H1 (cell line): ENCODE measurements at regions not wholly inside any gene's neighbourhood (a gene's known extent, or its start where the extent isn't known, plus 50 kb on each side); places are given as distances from the start of the nearest gene placed in this dataset.

ENCODE experiments used
- CTCF ChIA-PET: fragments of 300-600 bp; sonication (Branson Sonifier 250); formaldehyde crosslinking; loops from one replicate; lab custom pipeline; 2021; ENCODE audit not compliant: partially characterized antibody; lab: Charles Lee
- POLR2A ChIA-PET: fragments of 300-600 bp; sonication (Branson Sonifier 250); formaldehyde crosslinking; loops from one replicate; lab custom pipeline; 2021; ENCODE audit warnings: inconsistent platforms; ENCODE audit not compliant: partially characterized antibody; lab: Charles Lee
- DNase-seq, 2 experiments: peaks; one replicate each; pipeline versions ENCODE4 v3.0.0 to v3.0.0-alpha.2; 2010 to 2022; ENCODE audit warnings: low spot score in 2 of 2, low read depth in 1 of 2, mixed read lengths in 1 of 2
- FAIRE-seq: peaks from 2 replicates; lab custom pipeline; 2011; peaks lifted over from hg19 to GRCh38; lab: Jason Lieb, UNC
- H2AFZ ChIP-seq: 2 replicates; pipeline ENCODE4 v1.8.1; 2012; ENCODE audit warnings: low read length, inconsistent platforms
- H2AK5ac ChIP-seq: 2 replicates; pipeline ENCODE4 v1.6.1; 2013; ENCODE audit warnings: low read depth, low read length
- H2BK120ac ChIP-seq: replicated peaks from 2 replicates; pipeline ENCODE3; 2013; ENCODE audit warnings: low read depth, low read length, inconsistent platforms
- H2BK12ac ChIP-seq: 2 replicates; pipeline ENCODE4 v1.6.1; 2013; ENCODE audit warnings: low read depth, low read length
- H2BK15ac ChIP-seq: 2 replicates; pipeline ENCODE4 v1.6.1; 2013; ENCODE audit warnings: low read length
- H2BK20ac ChIP-seq: 2 replicates; pipeline ENCODE4 v1.6.1; 2013; ENCODE audit warnings: low read length
- H2BK5ac ChIP-seq: 2 replicates; pipeline ENCODE4 v1.6.1; 2013; ENCODE audit warnings: low read depth, low read length
- H3K14ac ChIP-seq: 2 replicates; pipeline ENCODE4 v1.6.1; 2013; ENCODE audit warnings: inconsistent platforms; ENCODE audit not compliant: insufficient read length
- H3K18ac ChIP-seq: 2 replicates; pipeline ENCODE4 v1.6.1; 2013; ENCODE audit warnings: low read length; ENCODE audit errors: extremely low read depth
- H3K23ac ChIP-seq: 2 replicates; pipeline ENCODE4 v1.6.1; 2013; ENCODE audit warnings: inconsistent platforms; ENCODE audit not compliant: insufficient read length
- H3K23me2 ChIP-seq: 2 replicates; pipeline ENCODE4 v1.6.1; 2013; ENCODE audit warnings: low read depth, low read length
- H3K27ac ChIP-seq: 2 replicates; pipeline ENCODE4 v1.6.1; 2011; ENCODE audit warnings: low read depth, low read length, inconsistent platforms
- H3K27me3 ChIP-seq, 4 experiments: replicated peaks in 1 of 4; 1 replicate in 1 of 4; 2 replicates in 3 of 4; pipeline versions ENCODE4 v1.6.1 to v1.8.1; 2011 to 2013; ENCODE audit warnings: low read length in 3 of 4, mild to moderate bottlenecking in 3 of 4, inconsistent platforms in 2 of 4, mixed read lengths in 2 of 4, moderate library complexity in 1 of 4; ENCODE audit not compliant: control insufficient read depth in 3 of 4, insufficient read depth in 3 of 4; ENCODE audit errors: extremely low read depth in 1 of 4
- H3K36me3 ChIP-seq, 4 experiments: 2 replicates each; pipeline versions ENCODE4 v1.6.1 to v1.8.1; 2011 to 2013; ENCODE audit warnings: mild to moderate bottlenecking in 4 of 4, low read length in 3 of 4, moderate library complexity in 2 of 4, control low read depth in 1 of 4, inconsistent platforms in 1 of 4; ENCODE audit not compliant: insufficient read depth in 4 of 4, control insufficient read depth in 2 of 4
- H3K4ac ChIP-seq: replicated peaks from 2 replicates; pipeline ENCODE3; 2013; ENCODE audit warnings: low read length, low read depth, mixed read lengths, inconsistent platforms; ENCODE audit not compliant: insufficient read length
- H3K4me1 ChIP-seq, 4 experiments: replicated peaks in 1 of 4; 1 replicate in 1 of 4; 2 replicates in 3 of 4; pipeline versions ENCODE4 v1.6.1 to v1.8.1; 2011 to 2013; ENCODE audit warnings: low read length in 3 of 4, inconsistent platforms in 2 of 4, mixed read lengths in 1 of 4; ENCODE audit not compliant: insufficient read depth in 4 of 4, control insufficient read depth in 3 of 4
- H3K4me2 ChIP-seq, 2 experiments: 2 replicates each; pipeline versions ENCODE4 v1.6.1 to v1.8.1; 2011 to 2013; ENCODE audit warnings: low read depth in 2 of 2, low read length in 2 of 2, control low read depth in 1 of 2, inconsistent platforms in 1 of 2, mild to moderate bottlenecking in 1 of 2; ENCODE audit not compliant: insufficient read depth in 1 of 2
- H3K4me3 ChIP-seq, 4 experiments: fragments of 200-600, 300-600 bp in 1 of 4; sonication (generic), shearing (Covaris generic), sonication (Bioruptor Twin) in 1 of 4; 2 replicates each; pipeline versions ENCODE4 v1.5.1 to v1.8.1; 2011 to 2016; ENCODE audit warnings: low read length in 4 of 4, low read depth in 3 of 4, control low read depth in 2 of 4, inconsistent platforms in 2 of 4, mild to moderate bottlenecking in 2 of 4, mixed read lengths in 1 of 4, moderate library complexity in 1 of 4; ENCODE audit not compliant: insufficient read depth in 2 of 4; ENCODE audit errors: extremely low read depth in 1 of 4
- H3K56ac ChIP-seq: replicated peaks from 2 replicates; pipeline ENCODE3; 2013; ENCODE audit warnings: low read depth, mild to moderate bottlenecking, mixed read lengths, low read length, inconsistent platforms; ENCODE audit not compliant: insufficient read length
- H3K79me1 ChIP-seq: 2 replicates; pipeline ENCODE4 v1.6.1; 2013; ENCODE audit warnings: low read depth, low read length, control low read depth
- H3K79me2 ChIP-seq, 2 experiments: 2 replicates each; pipeline versions ENCODE4 v1.6.1 to v1.8.1; 2012 to 2013; ENCODE audit warnings: low read length in 2 of 2, mild to moderate bottlenecking in 2 of 2, inconsistent platforms in 1 of 2; ENCODE audit not compliant: insufficient read depth in 2 of 2, control insufficient read depth in 1 of 2
- H3K9ac ChIP-seq, 4 experiments: replicated peaks in 1 of 4; 1 replicate in 1 of 4; 2 replicates in 3 of 4; pipeline versions ENCODE4 v1.6.1 to v1.8.1; 2011 to 2013; ENCODE audit warnings: low read depth in 3 of 4, low read length in 3 of 4, control low read depth in 2 of 4, mild to moderate bottlenecking in 2 of 4, moderate library complexity in 2 of 4, inconsistent platforms in 1 of 4; ENCODE audit errors: extremely low read depth in 1 of 4
- H3K9me3 ChIP-seq, 2 experiments: 2 replicates each; pipeline versions ENCODE4 v1.6.1 to v1.8.1; 2012 to 2013; ENCODE audit warnings: mild to moderate bottlenecking in 2 of 2, moderate library complexity in 2 of 2, control low read depth in 1 of 2, inconsistent platforms in 1 of 2, low read depth in 1 of 2, low read length in 1 of 2, mixed read lengths in 1 of 2; ENCODE audit not compliant: insufficient read depth in 2 of 2
- H4K20me1 ChIP-seq, 2 experiments: replicated peaks in 1 of 2; 2 replicates each; pipeline versions ENCODE3 to v1.8.1; 2011 to 2013; ENCODE audit warnings: inconsistent platforms in 2 of 2, low read length in 2 of 2, mild to moderate bottlenecking in 1 of 2; ENCODE audit not compliant: insufficient read depth in 2 of 2, control insufficient read depth in 1 of 2
- H4K5ac ChIP-seq: 2 replicates; pipeline ENCODE4 v1.6.1; 2013; ENCODE audit warnings: low read length, low read depth, mixed read lengths, inconsistent platforms; ENCODE audit not compliant: insufficient read length
- H4K8ac ChIP-seq: 2 replicates; pipeline ENCODE4 v1.8.0; 2013; ENCODE audit warnings: mild to moderate bottlenecking, moderate library complexity, low read length, inconsistent platforms; ENCODE audit not compliant: insufficient read depth; ENCODE audit errors: extremely low read depth
- H4K91ac ChIP-seq: replicated peaks from 2 replicates; pipeline ENCODE3; 2013; ENCODE audit warnings: low read length, mixed read lengths, inconsistent platforms; ENCODE audit not compliant: insufficient read length
- BACH1 ChIP-seq: IDR thresholded peaks from 2 replicates; pipeline ENCODE4 v1.6.1; 2012; ENCODE audit warnings: low read length, improper control_type of control experiment
- CTBP2 ChIP-seq: IDR thresholded peaks from 2 replicates; pipeline ENCODE4 v1.7.0; 2011; ENCODE audit warnings: borderline replicate concordance, mild to moderate bottlenecking, moderate library complexity, mixed read lengths, low read length; ENCODE audit not compliant: insufficient read depth, insufficient read length
- JUN ChIP-seq: IDR thresholded peaks from 2 replicates; pipeline ENCODE4 v1.6.1; 2011; ENCODE audit warnings: low read depth, mild to moderate bottlenecking, improper control_type of control experiment, low read length
- POLR2A ChIP-seq, 2 experiments: IDR thresholded peaks; 1 replicate in 1 of 2; 2 replicates in 1 of 2; pipeline ENCODE4 v1.6.1; 2011; ENCODE audit warnings: low read depth in 2 of 2, low read length in 2 of 2, mild to moderate bottlenecking in 2 of 2; ENCODE audit errors: control extremely low read depth in 1 of 2
- RBBP5 ChIP-seq: IDR thresholded peaks from 2 replicates; pipeline ENCODE4 v1.7.1; 2012; ENCODE audit warnings: low read depth, mild to moderate bottlenecking, inconsistent platforms, low read length, moderate library complexity, borderline replicate concordance
- SUZ12 ChIP-seq: fragments of 200-600 bp; sonication (generic); IDR thresholded peaks from 2 replicates; pipeline ENCODE4 v1.6.1; 2012; ENCODE audit warnings: mild to moderate bottlenecking, inconsistent platforms, low read length, moderate library complexity, mixed read lengths
- WGBS, 2 experiments: shearing (Covaris generic) in 1 of 2; methylation state at CpG; one replicate each; pipeline versions ENCODE4 v1.1.6 to v1.1.7; 2013 to 2015; ENCODE audit warnings: low lambda C conversion rate in 2 of 2, mixed read lengths in 2 of 2, inconsistent platforms in 1 of 2, low coverage in 1 of 2, missing lambda C conversion rate in 1 of 2; ENCODE audit not compliant: insufficient replicate concordance in 2 of 2, insufficient coverage in 1 of 2, insufficient read length in 1 of 2; ENCODE audit errors: extremely low coverage in 1 of 2, missing lambda C conversion rate in 1 of 2; 5-methylcytosine and 5-hydroxymethylcytosine counted together

DNA sequence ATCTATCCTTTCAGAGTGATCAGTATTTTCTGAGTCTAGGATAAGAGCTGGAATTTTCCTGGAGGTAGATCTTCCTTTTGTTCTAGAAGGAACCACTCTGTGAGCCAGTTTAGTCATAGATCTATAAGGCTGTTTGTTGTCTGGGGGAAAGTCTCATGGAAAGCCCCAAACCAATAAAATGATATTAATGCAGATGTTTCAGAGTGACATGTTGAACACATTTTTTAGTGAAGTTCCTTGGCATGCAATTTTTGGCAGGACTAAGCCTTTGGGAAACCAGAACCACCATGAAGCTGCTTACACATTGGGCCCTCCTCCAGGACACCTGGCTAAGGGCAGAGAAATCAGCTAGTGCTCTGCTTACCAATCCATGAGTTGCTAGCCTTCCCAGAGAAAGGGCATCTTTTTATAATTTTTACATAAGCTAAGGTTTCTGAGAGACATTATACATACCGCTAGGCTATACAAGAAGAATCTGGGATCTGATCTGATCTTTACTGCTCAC is 101.5 kb upstream of the PCED1B start:
- H3K9ac ChIP-seq: no peak overlapping the region
- no peak overlapping the region for H2BK120ac ChIP-seq
- H2AFZ ChIP-seq: no peak overlapping the region
- no peak overlapping the region for H3K23ac ChIP-seq
- H3K79me1 ChIP-seq: no peaks in the 10 kb centered on the region
- WGBS, 2 experiments: 88% methylated on average over 1 of the region's 1 CpG; no CpG with 5 or more reads in 1 of the 2 experiments
- H2BK20ac ChIP-seq: no peak overlapping the region
- no peaks in the 10 kb centered on the region; the same call in 1 of the 2 replicates for H3K23me2 ChIP-seq
- no peak overlapping the region for H2BK15ac ChIP-seq
- no peak overlapping the region for H2BK5ac ChIP-seq
- H3K4me3 ChIP-seq: no peak overlapping the region
- no peak overlapping the region for H3K4me2 ChIP-seq
- H3K79me2 ChIP-seq: no peaks in the 10 kb centered on the region
- no peak overlapping the region for H2BK12ac ChIP-seq
- TF ChIP-seq RBBP5 (no peak), JUN (no peak), POLR2A (IDR thresholded peaks at IDR 0.05; ENCODE audit: control extremely low read depth in 1 of 2, low read depth in 2 of 2, low read length in 2 of 2) (no peak), SUZ12 (no peak), BACH1 (no peak), CTBP2 (no peak)
- no peak overlapping the region for H4K5ac ChIP-seq
- no peak overlapping the region for H2AK5ac ChIP-seq
- H3K4ac ChIP-seq: no peak overlapping the region
- no peak overlapping the region for H3K14ac ChIP-seq
- no peak for DNase-seq
- H4K91ac ChIP-seq: no peak overlapping the region
- H3K4me1 ChIP-seq: no peaks in the 10 kb centered on the region
- POLR2A ChIA-PET: no interaction called here
- H4K8ac ChIP-seq: no peak overlapping the region
- no peak overlapping the region for H3K27ac ChIP-seq
- no peaks in the 10 kb centered on the region for H4K20me1 ChIP-seq
- no peaks in the 10 kb centered on the region; a peak in 1 of 4 replicates for H3K9me3 ChIP-seq
- H3K27me3 ChIP-seq: no peaks in the 10 kb centered on the region
- H3K56ac ChIP-seq: no peak overlapping the region
- FAIRE-seq: no peak
- no peak overlapping the region for H3K18ac ChIP-seq
- no peaks in the 10 kb centered on the region for H3K36me3 ChIP-seq
- CTCF ChIA-PET: no interaction called here
